PC-3 (cell line): ENCODE measurements at regions not wholly inside any gene's neighbourhood (a gene's known extent, or its start where the extent isn't known, plus 50 kb on each side); places are given as distances from the start of the nearest gene placed in this dataset.

Experiments
- CTCF ChIP-seq: fragments of 300-600 bp; sonication (generic); conservative IDR thresholded peaks from 2 replicates; pipeline ENCODE4 v1.5.1; 2017; ENCODE audit warnings: antibody characterized with exemption, low read depth, mild to moderate bottlenecking, low read length
- EZH2 ChIP-seq: fragments of 300-600 bp; sonication (generic); IDR thresholded peaks from one replicate; pipeline ENCODE4 v1.6.1; 2017; ENCODE audit warnings: antibody characterized with exemption, mild to moderate bottlenecking, low read length; ENCODE audit not compliant: unreplicated experiment
- EZH2phosphoT487 ChIP-seq: fragments of 300-600 bp; sonication (generic); IDR thresholded peaks from 2 replicates; pipeline ENCODE4 v1.6.1; 2018; ENCODE audit warnings: mild to moderate bottlenecking, antibody characterized with exemption, low read length, borderline replicate concordance

GRCh38 chr13:47121092-47121763, 224.4 kb upstream of the HTR2A start:
- TF ChIP-seq CTCF (no peak), EZH2phosphoT487 (no peak), EZH2 (no peak)
